Fibroblast of lung (primary cell): ENCODE measurements at regions not wholly inside any gene's neighbourhood (a gene's known extent, or its start where the extent isn't known, plus 50 kb on each side); places are given as distances from the start of the nearest gene placed in this dataset.

ENCODE experiments used
- DNase-seq, 2 donors: peaks; one replicate each; pipeline versions ENCODE4 v3.0.0 to v3.0.0-alpha.2; 2010; ENCODE audit warnings: low read depth in 2 of 2
- H2AFZ ChIP-seq: 2 replicates; pipeline ENCODE4 v1.5.1; 2012; ENCODE audit warnings: low read length, control low read depth, inconsistent platforms
- H3K27ac ChIP-seq: 2 replicates; pipeline ENCODE4 v1.5.1; 2011; ENCODE audit warnings: low read length, control low read depth; ENCODE audit not compliant: insufficient read depth
- H3K27me3 ChIP-seq: 2 replicates; pipeline ENCODE4 v1.5.1; 2011; ENCODE audit warnings: mild to moderate bottlenecking, low read length; ENCODE audit not compliant: control insufficient read depth, insufficient read depth
- H3K36me3 ChIP-seq: 2 replicates; pipeline ENCODE4 v1.5.1; 2011; ENCODE audit warnings: low read length; ENCODE audit not compliant: control insufficient read depth, insufficient read depth
- H3K4me1 ChIP-seq: 2 replicates; pipeline ENCODE4 v1.5.1; 2011; ENCODE audit warnings: low read length; ENCODE audit not compliant: control insufficient read depth, insufficient read depth; ENCODE audit errors: extremely low read depth
- H3K4me2 ChIP-seq: 2 replicates; pipeline ENCODE4 v1.5.1; 2011; ENCODE audit warnings: low read length, control low read depth; ENCODE audit not compliant: insufficient read depth; ENCODE audit errors: extremely low read depth
- H3K4me3 ChIP-seq, 4 experiments: fragments of 200-600 bp in 1 of 4; sonication (generic) in 1 of 4; replicated peaks in 1 of 4; 2 replicates each; pipeline ENCODE4 v1.5.1; 2011 to 2016; ENCODE audit warnings: low read length in 4 of 4, low read depth in 3 of 4, mild to moderate bottlenecking in 3 of 4, control low read depth in 2 of 4, inconsistent platforms in 1 of 4, mixed read lengths in 1 of 4; ENCODE audit not compliant: insufficient read depth in 1 of 4; ENCODE audit errors: control extremely low read depth in 1 of 4
- H3K79me2 ChIP-seq: 2 replicates; pipeline ENCODE4 v1.5.1; 2012; ENCODE audit warnings: mild to moderate bottlenecking, low read length, inconsistent platforms; ENCODE audit not compliant: control insufficient read depth, insufficient read depth
- H3K9ac ChIP-seq: 2 replicates; pipeline ENCODE4 v1.5.1; 2011; ENCODE audit warnings: mild to moderate bottlenecking, low read length, control low read depth; ENCODE audit not compliant: insufficient read depth
- H3K9me3 ChIP-seq: 2 replicates; pipeline ENCODE4 v1.5.1; 2012; ENCODE audit warnings: low read depth, low read length; ENCODE audit not compliant: control insufficient read depth, insufficient read depth
- H4K20me1 ChIP-seq: 2 replicates; pipeline ENCODE4 v1.5.1; 2011; ENCODE audit warnings: low read length; ENCODE audit not compliant: control insufficient read depth, insufficient read depth; ENCODE audit errors: extremely low read depth
- EZH2 ChIP-seq: IDR thresholded peaks from 2 replicates; pipeline ENCODE4 v1.5.1; 2012; ENCODE audit warnings: low read length, control low read depth, mild to moderate bottlenecking; ENCODE audit errors: missing control alignments
- TF ChIP-seq, protein P1 (sequence below), 2 donors: IDR thresholded peaks in 1 of 2; conservative IDR thresholded peaks in 1 of 2; 1 replicate in 1 of 2; 2 replicates in 1 of 2; pipeline ENCODE4 v1.5.1; 2011 to 2012; ENCODE audit warnings: low read length in 2 of 2, control low read depth in 1 of 2, inconsistent platforms in 1 of 2, low read depth in 1 of 2, mild to moderate bottlenecking in 1 of 2

DNA sequence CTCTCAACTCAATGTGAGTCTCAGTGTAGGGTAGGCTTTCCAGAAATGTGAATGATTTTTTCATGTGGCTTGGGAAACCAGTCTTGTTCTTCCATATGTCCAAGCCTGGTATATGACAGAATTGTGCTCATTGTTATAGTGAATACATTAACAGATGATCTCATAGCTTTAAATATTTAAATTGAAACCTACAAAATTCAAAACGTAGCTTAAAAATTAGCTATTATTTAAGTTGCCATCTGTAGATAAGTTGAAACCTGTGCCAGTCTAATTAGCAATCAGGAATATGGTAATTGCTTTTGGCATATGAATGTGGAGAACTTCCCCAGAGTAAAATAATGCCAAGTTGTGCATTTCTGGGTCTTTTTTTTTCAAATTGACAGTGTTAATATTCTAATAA lies 891.6 kb upstream of the SEL1L start:
- Histone ChIP-seq H2AFZ (no peak overlapping the region), H3K4me2 (no peak overlapping the region), H3K4me1 (no peaks in the 10 kb centered on the region), H3K27me3 (no peaks in the 10 kb centered on the region), H3K4me3 (no peak overlapping the region), H3K79me2 (no peaks in the 10 kb centered on the region), H3K36me3 (no peaks in the 10 kb centered on the region), H3K9me3 (no peaks in the 10 kb centered on the region), H3K27ac (no peak overlapping the region), H4K20me1 (no peaks in the 10 kb centered on the region), H3K9ac (no peak overlapping the region)
- TF ChIP-seq, protein P1, sequence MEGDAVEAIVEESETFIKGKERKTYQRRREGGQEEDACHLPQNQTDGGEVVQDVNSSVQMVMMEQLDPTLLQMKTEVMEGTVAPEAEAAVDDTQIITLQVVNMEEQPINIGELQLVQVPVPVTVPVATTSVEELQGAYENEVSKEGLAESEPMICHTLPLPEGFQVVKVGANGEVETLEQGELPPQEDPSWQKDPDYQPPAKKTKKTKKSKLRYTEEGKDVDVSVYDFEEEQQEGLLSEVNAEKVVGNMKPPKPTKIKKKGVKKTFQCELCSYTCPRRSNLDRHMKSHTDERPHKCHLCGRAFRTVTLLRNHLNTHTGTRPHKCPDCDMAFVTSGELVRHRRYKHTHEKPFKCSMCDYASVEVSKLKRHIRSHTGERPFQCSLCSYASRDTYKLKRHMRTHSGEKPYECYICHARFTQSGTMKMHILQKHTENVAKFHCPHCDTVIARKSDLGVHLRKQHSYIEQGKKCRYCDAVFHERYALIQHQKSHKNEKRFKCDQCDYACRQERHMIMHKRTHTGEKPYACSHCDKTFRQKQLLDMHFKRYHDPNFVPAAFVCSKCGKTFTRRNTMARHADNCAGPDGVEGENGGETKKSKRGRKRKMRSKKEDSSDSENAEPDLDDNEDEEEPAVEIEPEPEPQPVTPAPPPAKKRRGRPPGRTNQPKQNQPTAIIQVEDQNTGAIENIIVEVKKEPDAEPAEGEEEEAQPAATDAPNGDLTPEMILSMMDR (conservative IDR thresholded peaks at IDR 0.05 in 1 of 2, IDR thresholded peaks at IDR 0.05 in 1 of 2; ENCODE audit: low read depth in 1 of 2, low read length in 2 of 2) = no peak
- no peak for TF ChIP-seq EZH2
- no peak for DNase-seq

DNA sequence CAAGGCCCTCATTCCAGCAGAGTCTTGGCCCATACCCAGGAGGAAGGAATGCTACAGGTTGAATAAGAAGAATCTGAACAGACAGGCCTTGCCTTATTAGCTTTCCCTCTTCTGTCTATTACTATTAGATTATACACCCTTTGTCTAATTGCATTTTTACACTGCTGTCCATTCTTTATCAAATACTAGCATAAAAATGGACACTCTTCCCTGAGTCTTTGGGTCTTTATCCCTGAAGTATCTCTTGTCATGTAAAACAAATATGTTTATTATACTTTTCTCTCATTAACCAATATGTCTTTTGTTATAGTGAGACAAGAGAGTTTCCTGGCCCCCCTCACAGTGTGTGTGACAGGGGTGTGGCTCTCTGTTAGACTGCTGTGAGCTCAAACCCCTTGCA lies 897.4 kb upstream of the SEL1L start:
- Histone ChIP-seq H3K27me3 (no peaks in the 10 kb centered on the region), H3K36me3 (no peaks in the 10 kb centered on the region), H3K9ac (no peak overlapping the region), H3K79me2 (no peaks in the 10 kb centered on the region), H3K4me2 (no peak overlapping the region), H3K4me3 (no peak overlapping the region), H3K4me1 (no peaks in the 10 kb centered on the region), H3K9me3 (no peaks in the 10 kb centered on the region), H4K20me1 (no peaks in the 10 kb centered on the region), H2AFZ (no peak overlapping the region), H3K27ac (no peak overlapping the region)
- DNase-seq = no peak
- TF ChIP-seq, protein P1 (conservative IDR thresholded peaks at IDR 0.05 in 1 of 2, IDR thresholded peaks at IDR 0.05 in 1 of 2; ENCODE audit: low read depth in 1 of 2, low read length in 2 of 2) = no peak
- no peak for TF ChIP-seq EZH2

DNA sequence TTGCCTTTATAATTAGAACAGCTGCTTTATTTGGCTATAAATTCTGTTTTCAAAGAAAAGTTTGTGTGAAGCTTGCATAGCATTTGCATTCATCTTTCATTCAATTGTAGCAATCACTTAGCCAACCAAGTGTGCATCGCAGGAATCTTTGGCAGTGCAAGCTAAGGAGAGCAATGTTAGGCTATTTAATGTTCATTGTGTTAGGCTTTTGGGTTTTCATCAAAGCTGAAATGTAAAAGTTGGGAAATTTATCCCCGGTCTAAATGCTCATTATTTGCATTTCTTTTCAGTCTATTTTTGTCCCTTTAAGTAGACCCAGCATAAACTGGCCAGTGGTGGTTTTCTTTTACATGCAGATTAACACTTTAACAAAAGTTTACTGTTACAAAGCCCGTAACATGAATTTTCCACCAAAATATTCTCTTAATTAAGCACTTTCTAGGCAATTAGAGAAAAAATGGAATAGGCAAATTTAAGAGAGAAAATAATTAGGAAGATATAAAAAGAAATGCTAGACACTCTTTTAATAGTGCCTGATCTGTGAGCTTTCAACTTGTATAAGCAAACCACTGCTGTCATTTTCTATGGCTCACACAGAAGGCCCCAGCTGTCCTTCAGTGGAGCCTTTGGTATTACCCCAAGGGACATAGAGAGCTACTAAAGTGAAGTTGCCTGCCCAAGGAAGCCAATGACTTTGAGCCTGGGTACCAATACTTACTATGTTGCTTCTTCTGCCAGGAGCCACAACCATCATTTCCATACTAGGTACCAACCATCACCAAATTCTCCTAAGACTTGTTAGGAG lies 898.9 kb upstream of the SEL1L start:
- no peaks in the 10 kb centered on the region for H4K20me1 ChIP-seq
- no peak overlapping the region for H2AFZ ChIP-seq
- DNase-seq = no peak
- H3K27me3 ChIP-seq = no peaks in the 10 kb centered on the region
- no peak overlapping the region for H3K27ac ChIP-seq
- no peaks in the 10 kb centered on the region for H3K4me1 ChIP-seq
- no peaks in the 10 kb centered on the region for H3K36me3 ChIP-seq
- H3K79me2 ChIP-seq = no peaks in the 10 kb centered on the region
- H3K9me3 ChIP-seq = no peaks in the 10 kb centered on the region
- no peak overlapping the region for H3K4me3 ChIP-seq
- TF ChIP-seq, protein P1 (conservative IDR thresholded peaks at IDR 0.05 in 1 of 2, IDR thresholded peaks at IDR 0.05 in 1 of 2; ENCODE audit: low read depth in 1 of 2, low read length in 2 of 2) = no peak
- no peak overlapping the region for H3K4me2 ChIP-seq
- H3K9ac ChIP-seq = no peak overlapping the region
